Fibroblast of lung (primary cell): ENCODE measurements at regions not wholly inside any gene's neighbourhood (a gene's known extent, or its start where the extent isn't known, plus 50 kb on each side); places are given as distances from the start of the nearest gene placed in this dataset.

Experiments
- DNase-seq, 2 donors: peaks; one replicate each; pipeline versions ENCODE4 v3.0.0 to v3.0.0-alpha.2; 2010; ENCODE audit warnings: low read depth in 2 of 2
- H2AFZ ChIP-seq: 2 replicates; pipeline ENCODE4 v1.5.1; 2012; ENCODE audit warnings: low read length, control low read depth, inconsistent platforms
- H3K27ac ChIP-seq: 2 replicates; pipeline ENCODE4 v1.5.1; 2011; ENCODE audit warnings: low read length, control low read depth; ENCODE audit not compliant: insufficient read depth
- H3K27me3 ChIP-seq: 2 replicates; pipeline ENCODE4 v1.5.1; 2011; ENCODE audit warnings: mild to moderate bottlenecking, low read length; ENCODE audit not compliant: control insufficient read depth, insufficient read depth
- H3K36me3 ChIP-seq: 2 replicates; pipeline ENCODE4 v1.5.1; 2011; ENCODE audit warnings: low read length; ENCODE audit not compliant: control insufficient read depth, insufficient read depth
- H3K4me1 ChIP-seq: 2 replicates; pipeline ENCODE4 v1.5.1; 2011; ENCODE audit warnings: low read length; ENCODE audit not compliant: control insufficient read depth, insufficient read depth; ENCODE audit errors: extremely low read depth
- H3K4me2 ChIP-seq: 2 replicates; pipeline ENCODE4 v1.5.1; 2011; ENCODE audit warnings: low read length, control low read depth; ENCODE audit not compliant: insufficient read depth; ENCODE audit errors: extremely low read depth
- H3K4me3 ChIP-seq, 4 experiments: fragments of 200-600 bp in 1 of 4; sonication (generic) in 1 of 4; replicated peaks in 1 of 4; 2 replicates each; pipeline ENCODE4 v1.5.1; 2011 to 2016; ENCODE audit warnings: low read length in 4 of 4, low read depth in 3 of 4, mild to moderate bottlenecking in 3 of 4, control low read depth in 2 of 4, inconsistent platforms in 1 of 4, mixed read lengths in 1 of 4; ENCODE audit not compliant: insufficient read depth in 1 of 4; ENCODE audit errors: control extremely low read depth in 1 of 4
- H3K79me2 ChIP-seq: 2 replicates; pipeline ENCODE4 v1.5.1; 2012; ENCODE audit warnings: mild to moderate bottlenecking, low read length, inconsistent platforms; ENCODE audit not compliant: control insufficient read depth, insufficient read depth
- H3K9ac ChIP-seq: 2 replicates; pipeline ENCODE4 v1.5.1; 2011; ENCODE audit warnings: mild to moderate bottlenecking, low read length, control low read depth; ENCODE audit not compliant: insufficient read depth
- H3K9me3 ChIP-seq: 2 replicates; pipeline ENCODE4 v1.5.1; 2012; ENCODE audit warnings: low read depth, low read length; ENCODE audit not compliant: control insufficient read depth, insufficient read depth
- H4K20me1 ChIP-seq: 2 replicates; pipeline ENCODE4 v1.5.1; 2011; ENCODE audit warnings: low read length; ENCODE audit not compliant: control insufficient read depth, insufficient read depth; ENCODE audit errors: extremely low read depth
- CTCF ChIP-seq, 2 donors: IDR thresholded peaks in 1 of 2; conservative IDR thresholded peaks in 1 of 2; 1 replicate in 1 of 2; 2 replicates in 1 of 2; pipeline ENCODE4 v1.5.1; 2011 to 2012; ENCODE audit warnings: low read length in 2 of 2, control low read depth in 1 of 2, inconsistent platforms in 1 of 2, low read depth in 1 of 2, mild to moderate bottlenecking in 1 of 2
- EZH2 ChIP-seq: IDR thresholded peaks from 2 replicates; pipeline ENCODE4 v1.5.1; 2012; ENCODE audit warnings: low read length, control low read depth, mild to moderate bottlenecking; ENCODE audit errors: missing control alignments

- no peaks in the 10 kb centered on the region for H3K9me3 ChIP-seq
- H3K27ac ChIP-seq: no peak overlapping the region
- no peak overlapping the region for H3K4me3 ChIP-seq
- H4K20me1 ChIP-seq: no peaks in the 10 kb centered on the region
- peak in 1 of 2 donors; percentile 8 for DNase-seq
- H2AFZ ChIP-seq: no peak overlapping the region
- H3K4me2 ChIP-seq: no peak overlapping the region
- H3K79me2 ChIP-seq: no peaks in the 10 kb centered on the region
- no peak for TF ChIP-seq EZH2
- TF ChIP-seq CTCF (conservative IDR thresholded peaks at IDR 0.05 in 1 of 2, IDR thresholded peaks at IDR 0.05 in 1 of 2; ENCODE audit: low read depth in 1 of 2, low read length in 2 of 2): no peak
- H3K27me3 ChIP-seq: no peaks in the 10 kb centered on the region
- H3K36me3 ChIP-seq: no peaks in the 10 kb centered on the region
- no peak overlapping the region for H3K9ac ChIP-seq
- no peaks in the 10 kb centered on the region for H3K4me1 ChIP-seq
These were observed 443.2 kb upstream of the TBL1XR1 start for GRCh38 chr3:177640319-177640965.

GRCh38 chr3:177641206-177641605 lies 443.9 kb upstream of the TBL1XR1 start:
- no peak overlapping the region for H3K27ac ChIP-seq
- no peaks in the 10 kb centered on the region for H3K79me2 ChIP-seq
- no peak overlapping the region for H3K9ac ChIP-seq
- no peak for TF ChIP-seq CTCF (conservative IDR thresholded peaks at IDR 0.05 in 1 of 2, IDR thresholded peaks at IDR 0.05 in 1 of 2; ENCODE audit: low read depth in 1 of 2, low read length in 2 of 2)
- TF ChIP-seq EZH2: no peak
- no peaks in the 10 kb centered on the region for H4K20me1 ChIP-seq
- H3K27me3 ChIP-seq: no peaks in the 10 kb centered on the region
- no peak overlapping the region for H3K4me3 ChIP-seq
- no peaks in the 10 kb centered on the region for H3K36me3 ChIP-seq
- DNase-seq: no peak
- no peaks in the 10 kb centered on the region for H3K9me3 ChIP-seq
- H3K4me1 ChIP-seq: no peaks in the 10 kb centered on the region
- H3K4me2 ChIP-seq: no peak overlapping the region
- no peak overlapping the region for H2AFZ ChIP-seq

GRCh38 chr3:177642042-177642803 lies 444.9 kb upstream of the TBL1XR1 start:
- H3K27ac ChIP-seq: no peak overlapping the region
- H4K20me1 ChIP-seq: no peaks in the 10 kb centered on the region
- H3K4me2 ChIP-seq: no peak overlapping the region
- H3K27me3 ChIP-seq: no peaks in the 10 kb centered on the region
- no peaks in the 10 kb centered on the region for H3K79me2 ChIP-seq
- peak overlapping the region; percentile 49 for H2AFZ ChIP-seq
- H3K9ac ChIP-seq: no peak overlapping the region
- TF ChIP-seq CTCF (conservative IDR thresholded peaks at IDR 0.05 in 1 of 2, IDR thresholded peaks at IDR 0.05 in 1 of 2; ENCODE audit: low read depth in 1 of 2, low read length in 2 of 2): no peak
- no peak for TF ChIP-seq EZH2
- no peaks in the 10 kb centered on the region for H3K4me1 ChIP-seq
- no peaks in the 10 kb centered on the region for H3K9me3 ChIP-seq
- no peak for DNase-seq
- no peak overlapping the region for H3K4me3 ChIP-seq
- H3K36me3 ChIP-seq: no peaks in the 10 kb centered on the region
